B cell (primary cell): ENCODE measurements at regions not wholly inside any gene's neighbourhood (a gene's known extent, or its start where the extent isn't known, plus 50 kb on each side); places are given as distances from the start of the nearest gene placed in this dataset.

Experiments used
- ATAC-seq: fragments of 200-7000 bp; cut with Tn5 transposase; one replicate; pipeline ENCODE4 v1.10.0; 2021; ENCODE audit warnings: low read depth, mild to moderate bottlenecking, moderate number of reproducible peaks, moderate library complexity
- CTCF ChIA-PET: fragments of 350-600 bp; sonication (Branson Sonifier 250); formaldehyde crosslinking; loops from one replicate; lab custom pipeline; 2021; ENCODE audit warnings: antibody characterized with exemption, inconsistent platforms; lab: Charles Lee
- POLR2A ChIA-PET: fragments of 350-600 bp; sonication (Branson Sonifier 250); formaldehyde crosslinking; loops from one replicate; lab custom pipeline; 2021; ENCODE audit warnings: antibody characterized with exemption; lab: Charles Lee
- DNase-seq: peaks from one replicate; pipeline ENCODE4 v3.0.0; 2013
- H2AFZ ChIP-seq: 2 replicates; pipeline ENCODE4 v1.6.1; 2012; ENCODE audit warnings: mild to moderate bottlenecking, low read depth, low read length; ENCODE audit not compliant: insufficient read depth, poor library complexity, severe bottlenecking
- H3K27ac ChIP-seq, 2 donors: 1 replicate in 1 of 2; 2 replicates in 1 of 2; pipeline ENCODE4 v1.5.1; 2012 to 2013; ENCODE audit warnings: low read length in 2 of 2, mild to moderate bottlenecking in 2 of 2, moderate library complexity in 1 of 2
- H3K27me3 ChIP-seq, 4 experiments: fragments of 200-600 bp in 1 of 4; sonication (generic) in 1 of 4; replicated peaks in 1 of 4; 1 replicate in 2 of 4; 2 replicates in 2 of 4; pipeline versions ENCODE4 v1.6.1 to v1.7.0; 2013 to 2016; ENCODE audit warnings: low read length in 3 of 4, mild to moderate bottlenecking in 2 of 4, mixed read lengths in 1 of 4, moderate library complexity in 1 of 4; ENCODE audit not compliant: insufficient read depth in 4 of 4, control insufficient read depth in 3 of 4; ENCODE audit errors: control extremely low read depth in 1 of 4
- H3K36me3 ChIP-seq, 2 experiments: replicated peaks in 1 of 2; 1 replicate in 1 of 2; 2 replicates in 1 of 2; pipeline versions ENCODE4 v1.6.1 to v1.7.1; 2013; ENCODE audit warnings: low read length in 1 of 2; ENCODE audit not compliant: insufficient read depth in 2 of 2, control insufficient read depth in 1 of 2; ENCODE audit errors: control extremely low read depth in 1 of 2, extremely low read depth in 1 of 2
- H3K4me1 ChIP-seq, 2 donors: fragments of 200-600 bp in 1 of 2; sonication (generic) in 1 of 2; 1 replicate in 1 of 2; 2 replicates in 1 of 2; pipeline versions ENCODE4 v1.5.1 to v1.6.1; 2013 to 2017; ENCODE audit warnings: low read length in 2 of 2; ENCODE audit not compliant: control insufficient read depth in 2 of 2, insufficient read depth in 2 of 2
- H3K4me2 ChIP-seq: replicated peaks from 2 replicates; pipeline ENCODE3; 2012; ENCODE audit warnings: mild to moderate bottlenecking, low read depth, low read length; ENCODE audit not compliant: poor library complexity, severe bottlenecking
- H3K4me3 ChIP-seq, 5 experiments: fragments of 200-600 bp in 1 of 5; sonication (generic) in 1 of 5; 1 replicate in 3 of 5; 2 replicates in 2 of 5; pipeline versions ENCODE4 v1.5.1 to v1.7.0; 2011 to 2016; ENCODE audit warnings: low read length in 4 of 5, mild to moderate bottlenecking in 4 of 5, low read depth in 2 of 5, control low read depth in 1 of 5, moderate library complexity in 1 of 5; ENCODE audit not compliant: insufficient read depth in 1 of 5; ENCODE audit errors: control extremely low read depth in 1 of 5, extremely low read depth in 1 of 5
- H3K79me2 ChIP-seq: fragments of 200-600 bp; sonication (generic); one replicate; pipeline ENCODE4 v1.6.0; 2016; ENCODE audit warnings: low read length; ENCODE audit not compliant: control insufficient read depth, insufficient read depth
- H3K9ac ChIP-seq: fragments of 200-600 bp; sonication (generic); 2 replicates; pipeline ENCODE4 v1.6.1; 2017; ENCODE audit warnings: mild to moderate bottlenecking, low read length, moderate library complexity
- H3K9me3 ChIP-seq, 3 donors: one replicate each; pipeline versions ENCODE4 v1.6.1 to v1.7.1; 2013; ENCODE audit warnings: low read length in 2 of 3; ENCODE audit not compliant: control insufficient read depth in 2 of 3, insufficient read depth in 1 of 3; ENCODE audit errors: control extremely low read depth in 1 of 3
- H4K20me1 ChIP-seq: 2 replicates; pipeline ENCODE4 v1.6.0; 2012; ENCODE audit warnings: mild to moderate bottlenecking, low read length; ENCODE audit not compliant: insufficient read depth, control insufficient read depth, poor library complexity, severe bottlenecking
- H3K27ac Mint-ChIP-seq: one replicate; pipeline ENCODE4 v1.8.0; 2021; ENCODE audit warnings: mixed read lengths
- H3K27me3 Mint-ChIP-seq: one replicate; pipeline ENCODE4 v1.8.0; 2021; ENCODE audit warnings: mixed read lengths
- H3K4me1 Mint-ChIP-seq: one replicate; pipeline ENCODE4 v1.8.0; 2021; ENCODE audit warnings: mixed read lengths
- H3K4me3 Mint-ChIP-seq: one replicate; pipeline ENCODE4 v1.8.0; 2021; ENCODE audit warnings: mixed read lengths
- H3K9me3 Mint-ChIP-seq: one replicate; pipeline ENCODE4 v1.8.0; 2022; ENCODE audit warnings: mixed read lengths; ENCODE audit not compliant: insufficient read depth
- CTCF ChIP-seq: fragments of 200-600 bp; IDR thresholded peaks from one replicate; pipeline ENCODE4 v1.8.0; 2022; ENCODE audit warnings: antibody characterized with exemption, mild to moderate bottlenecking
- EZH2 ChIP-seq: IDR thresholded peaks from 2 replicates; pipeline ENCODE4 v1.6.1; 2012; ENCODE audit warnings: borderline replicate concordance, low read depth, mild to moderate bottlenecking, moderate library complexity, low read length; ENCODE audit not compliant: insufficient read depth, poor library complexity, severe bottlenecking
- WGBS: methylation state at CpG from one replicate; pipeline ENCODE4 v1.1.5; 2013; ENCODE audit warnings: missing lambda C conversion rate; ENCODE audit not compliant: insufficient coverage; 5-methylcytosine and 5-hydroxymethylcytosine counted together
- intact Hi-C: fragments of 100-400 bp; cut with micrococcal nuclease; formaldehyde crosslinking; loops from one replicate; pipeline ENCODE4 v1.10.0; 2022

GRCh38 chr9:109718861-109719260, 61.1 kb upstream of the PALM2AKAP2 start:
- intact Hi-C loops = no loop called here
- no peak overlapping the region for H3K9ac ChIP-seq
- ChIA-PET CTCF (no interaction called here), POLR2A (no interaction called here)
- Mint-ChIP-seq H3K9me3 (peaks cover 2% of the 10 kb centered on the region), H3K4me3 (no peak overlapping the region), H3K4me1 (no peaks in the 10 kb centered on the region), H3K27ac (no peak overlapping the region), H3K27me3 (peaks cover 17% of the 10 kb centered on the region)
- no peaks in the 10 kb centered on the region for H3K79me2 ChIP-seq
- H3K27ac ChIP-seq = no peak overlapping the region
- no peak overlapping the region for H3K4me2 ChIP-seq
- DNase-seq (no peak), ATAC-seq (no peak)
- no peaks in the 10 kb centered on the region for H3K36me3 ChIP-seq
- TF ChIP-seq EZH2 = no peak
- TF ChIP-seq CTCF = no peak
- no peaks in the 10 kb centered on the region for H4K20me1 ChIP-seq
- no peaks in the 10 kb centered on the region for H3K4me1 ChIP-seq
- peaks cover 0 to 5% (median 0%) of the 10 kb centered on the region in 3 donors for H3K9me3 ChIP-seq
- WGBS = no CpG with 5 or more reads among the region's 3 CpGs
- H3K27me3 ChIP-seq = no peaks in the 10 kb centered on the region
- H3K4me3 ChIP-seq = no peak overlapping the region
- no peak overlapping the region for H2AFZ ChIP-seq

GRCh38 chr9:109721001-109721400, 59.0 kb upstream of the PALM2AKAP2 start:
- intact Hi-C loops = no loop called here
- H3K4me1 ChIP-seq = no peaks in the 10 kb centered on the region
- peaks cover 0 to 1% (median 0%) of the 10 kb centered on the region in 4 experiments for H3K27me3 ChIP-seq
- H3K79me2 ChIP-seq = no peaks in the 10 kb centered on the region
- H3K27me3 Mint-ChIP-seq = peaks cover 21% of the 10 kb centered on the region
- H3K9me3 Mint-ChIP-seq = peaks cover 9% of the 10 kb centered on the region
- DNase-seq (no peak), ATAC-seq (no peak)
- no peak overlapping the region for H3K4me3 ChIP-seq
- no peak overlapping the region for H3K9ac ChIP-seq
- no peak overlapping the region for H3K27ac ChIP-seq
- CTCF ChIA-PET = no interaction called here
- POLR2A ChIA-PET = no interaction called here
- no peak overlapping the region for H2AFZ ChIP-seq
- WGBS = 67% methylated on average over 1 of the region's 2 CpGs
- no peaks in the 10 kb centered on the region for H3K36me3 ChIP-seq
- H3K4me1 Mint-ChIP-seq = no peaks in the 10 kb centered on the region
- no peak overlapping the region for H3K4me2 ChIP-seq
- no peaks in the 10 kb centered on the region for H4K20me1 ChIP-seq
- H3K9me3 ChIP-seq = peaks cover 0 to 5% (median 0%) of the 10 kb centered on the region in 3 donors
- no peak overlapping the region for H3K27ac Mint-ChIP-seq
- no peak overlapping the region for H3K4me3 Mint-ChIP-seq
- TF ChIP-seq CTCF = no peak
